GM08714 (cell line): ENCODE measurements at regions not wholly inside any gene's neighbourhood (a gene's known extent, or its start where the extent isn't known, plus 50 kb on each side); places are given as distances from the start of the nearest gene placed in this dataset.

Source experiments
- H3K4me3 ChIP-seq: fragments of 200-500 bp; sonication (Bioruptor generic); 2 replicates; pipeline ENCODE4 v1.5.1; 2014; ENCODE audit warnings: mild to moderate bottlenecking, low read length, inconsistent platforms
- ZNF274 ChIP-seq: IDR thresholded peaks from 2 replicates; pipeline ENCODE4 v1.6.1; 2012; ENCODE audit warnings: mild to moderate bottlenecking, low read depth, low read length

DNA sequence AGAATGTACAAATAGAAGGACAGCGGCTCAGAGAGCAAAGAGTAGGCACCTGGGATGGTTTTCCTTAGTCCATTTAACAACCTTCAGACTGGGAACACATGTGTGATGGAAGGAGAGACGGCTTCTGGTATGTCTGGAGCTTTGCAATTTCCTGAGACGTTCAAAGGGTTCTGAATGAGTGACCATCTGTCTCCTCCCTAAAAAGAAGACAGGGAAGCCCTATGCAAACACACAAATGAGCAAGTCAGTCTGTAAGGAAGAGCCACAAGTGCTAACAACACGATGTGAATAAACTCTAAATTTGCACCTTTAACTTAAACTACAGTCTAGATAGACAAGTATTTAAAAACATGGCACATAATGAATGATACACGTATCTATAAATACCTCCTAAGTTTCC, 391.0 kb downstream of the ICE1 start:
- TF ChIP-seq ZNF274: no peak
- no peak overlapping the region for H3K4me3 ChIP-seq

GRCh38 chr5:5810461-5810860, 388.0 kb downstream of the ICE1 start:
- no peak overlapping the region for H3K4me3 ChIP-seq

GRCh38 chr5:5805916-5806315, 383.4 kb downstream of the ICE1 start:
- no peak for TF ChIP-seq ZNF274
- H3K4me3 ChIP-seq: no peak overlapping the region

More at GRCh38 chr5:5810461-5810860, 388.0 kb downstream of the ICE1 start:
- TF ChIP-seq ZNF274: no peak

GRCh38 chr5:5804478-5805233, 382.2 kb downstream of the ICE1 start:
- no peak for TF ChIP-seq ZNF274
- H3K4me3 ChIP-seq: no peak overlapping the region

GRCh38 chr5:5800801-5801761, 378.6 kb downstream of the ICE1 start:
- no peak for TF ChIP-seq ZNF274

DNA sequence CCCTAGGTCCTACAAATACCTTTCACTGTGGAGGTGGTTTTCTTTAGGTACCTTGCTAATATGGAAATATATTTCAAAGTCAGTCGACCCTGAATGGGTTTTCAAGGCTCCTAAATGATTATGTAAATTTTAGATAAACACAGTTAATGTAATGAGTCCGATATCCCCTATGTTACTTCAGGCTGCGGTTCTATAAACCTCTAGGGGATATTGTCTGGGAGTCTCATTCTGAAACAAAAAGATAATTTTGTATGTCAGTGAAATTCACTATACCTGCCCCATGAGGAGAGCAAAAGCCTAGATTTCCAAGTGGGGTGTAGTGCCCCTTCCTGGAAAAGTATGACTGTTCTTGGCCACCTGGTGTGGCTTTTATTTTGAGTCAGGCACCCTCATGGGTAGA, 377.3 kb downstream of the ICE1 start:
- TF ChIP-seq ZNF274: no peak
- H3K4me3 ChIP-seq: no peak overlapping the region

More at GRCh38 chr5:5800801-5801761, 378.6 kb downstream of the ICE1 start:
- no peak overlapping the region for H3K4me3 ChIP-seq

- no peak for TF ChIP-seq ZNF274
- H3K4me3 ChIP-seq: no peak overlapping the region
Measured at GRCh38 chr5:5799229-5799628, 376.8 kb downstream of the ICE1 start.

DNA sequence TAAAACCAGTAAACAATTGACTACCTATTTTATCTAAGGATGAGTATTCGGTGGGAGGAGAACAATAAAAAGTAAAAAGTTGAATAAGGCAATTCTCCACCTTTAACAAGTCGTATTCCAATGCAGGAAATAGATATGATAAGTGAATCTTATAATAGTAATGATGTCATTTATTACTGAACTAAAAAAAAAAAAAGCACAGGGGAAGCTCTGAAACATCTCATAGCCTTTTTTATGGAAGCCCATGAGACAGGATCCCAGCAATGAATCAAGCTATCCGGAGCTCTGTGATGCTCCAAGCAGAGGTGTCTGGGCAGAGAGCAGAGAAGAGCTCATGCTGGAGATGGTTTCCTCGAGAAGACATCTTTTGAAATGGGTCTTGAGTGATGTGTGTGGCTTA, 376.0 kb downstream of the ICE1 start:
- TF ChIP-seq ZNF274: no peak
- no peak overlapping the region for H3K4me3 ChIP-seq

DNA sequence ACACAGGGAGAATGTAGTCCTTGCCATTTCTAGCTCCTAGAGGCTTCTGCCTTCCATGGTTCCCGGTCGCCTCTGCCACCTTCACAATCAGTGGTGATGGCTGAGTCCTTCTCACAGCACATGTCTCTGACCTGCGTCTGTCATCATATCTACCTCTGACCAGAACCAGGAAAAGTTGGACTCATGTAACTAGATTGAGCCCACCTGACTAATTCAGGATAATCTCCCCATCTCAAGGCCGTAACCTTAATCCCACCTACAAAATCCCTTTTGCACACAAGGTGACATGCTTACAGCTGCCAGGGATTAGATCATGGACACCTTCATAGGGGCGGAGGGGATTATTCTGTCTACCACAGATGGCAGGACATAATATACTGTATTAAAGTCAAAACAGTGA, 375.6 kb downstream of the ICE1 start:
- TF ChIP-seq ZNF274: no peak
- no peak overlapping the region for H3K4me3 ChIP-seq

DNA sequence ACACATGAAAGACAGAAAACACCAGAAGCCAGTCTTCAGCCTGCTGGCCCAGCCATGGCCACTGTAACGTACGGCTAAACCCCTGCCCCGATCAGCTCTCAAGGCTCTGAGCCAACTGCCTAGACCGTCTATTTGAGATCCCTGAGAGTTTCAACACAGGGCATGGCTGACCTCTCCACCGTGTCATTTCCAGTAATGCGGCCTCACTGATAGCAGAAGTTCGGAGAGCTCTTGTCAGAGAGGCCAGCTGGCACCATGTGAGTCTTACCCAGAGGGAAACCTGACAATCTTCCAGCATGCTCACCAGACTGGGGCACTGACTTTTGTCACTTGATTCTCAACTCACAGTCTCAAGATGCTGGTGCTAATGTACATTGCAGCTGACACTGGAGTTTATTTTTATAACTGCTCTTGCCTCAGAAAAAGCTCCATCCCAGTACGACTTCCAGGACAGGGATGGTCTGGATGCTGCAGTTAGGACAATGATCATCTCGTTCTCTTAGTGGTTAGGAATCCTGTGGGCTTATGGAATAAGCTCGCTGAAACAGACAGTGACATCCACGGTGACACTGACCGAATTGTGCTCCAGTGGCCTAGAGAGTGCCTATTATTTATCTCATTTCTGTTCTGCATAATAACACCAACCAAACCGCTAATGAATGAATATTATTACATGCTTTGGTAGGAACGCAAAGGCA, 372.7 kb downstream of the ICE1 start:
- no peak for TF ChIP-seq ZNF274
- H3K4me3 ChIP-seq: no peak overlapping the region

- no peak overlapping the region for H3K4me3 ChIP-seq
- no peak for TF ChIP-seq ZNF274
Measured at GRCh38 chr5:5794118-5794560, 371.7 kb downstream of the ICE1 start.

DNA sequence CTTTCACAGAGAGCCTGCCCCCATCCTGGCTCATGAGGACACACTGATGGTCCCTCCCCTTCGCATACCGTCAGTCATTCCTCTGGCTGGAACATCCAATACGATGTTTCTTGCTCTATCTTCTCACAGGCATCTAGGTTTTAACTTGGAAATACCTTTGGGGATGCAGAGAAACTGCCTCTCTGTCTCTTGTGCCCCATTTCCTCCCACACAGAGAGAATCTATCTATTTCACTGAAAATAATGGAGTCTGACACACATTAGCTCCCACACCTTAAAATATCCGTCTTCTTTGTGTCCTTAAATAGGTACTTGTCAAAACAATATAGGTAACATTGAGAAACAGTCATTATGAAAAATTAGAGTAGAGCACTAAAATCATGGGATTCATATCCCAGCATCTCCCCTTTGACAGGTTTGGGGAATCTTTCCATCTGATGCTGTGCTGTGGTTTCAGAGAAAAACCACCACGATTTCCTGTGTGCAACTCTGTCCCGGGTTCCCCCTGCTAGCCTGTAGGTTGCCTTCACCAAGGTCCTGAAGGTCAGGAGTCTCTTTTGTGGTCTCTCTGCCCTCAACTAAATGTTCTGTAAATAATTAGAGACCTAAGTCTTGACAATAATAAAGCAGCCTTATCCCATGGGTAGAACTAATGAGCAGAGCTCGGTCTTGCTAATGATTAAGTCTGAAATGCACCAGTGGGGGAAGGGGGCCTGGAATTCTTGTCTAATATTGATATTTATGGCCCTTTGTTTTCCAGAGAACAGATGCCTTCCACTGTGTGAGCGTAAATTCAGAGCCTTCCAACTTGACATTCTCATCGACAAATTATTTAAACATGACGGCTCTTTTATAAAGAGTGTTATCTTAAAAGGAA, 371.0 kb downstream of the ICE1 start:
- H3K4me3 ChIP-seq: no peak overlapping the region
- TF ChIP-seq ZNF274: no peak

DNA sequence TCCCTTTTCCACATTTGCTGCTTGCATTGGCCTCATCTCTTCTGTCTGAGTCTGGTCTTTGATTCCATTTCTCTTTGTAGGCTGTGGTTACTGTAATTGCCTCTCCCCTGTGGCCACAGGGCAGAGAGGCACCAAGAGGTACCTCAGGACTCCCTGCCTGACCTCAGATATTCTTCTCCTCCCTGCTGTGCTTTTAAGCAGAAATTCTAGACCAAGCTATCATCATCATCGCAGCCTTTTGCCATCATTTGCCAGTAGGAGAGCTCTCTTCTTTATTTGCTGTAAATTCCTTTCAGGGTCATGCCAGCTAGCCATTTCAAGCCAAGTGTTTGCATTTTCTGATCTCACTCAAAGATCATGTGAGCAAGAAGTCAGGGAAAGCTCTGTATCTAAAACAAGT, 369.6 kb downstream of the ICE1 start:
- H3K4me3 ChIP-seq: no peak overlapping the region

More for the DNA sequence above, 369.6 kb downstream of the ICE1 start:
- TF ChIP-seq ZNF274: no peak
